HG03066 (cell line): ENCODE measurements at regions not wholly inside any gene's neighbourhood (a gene's known extent, or its start where the extent isn't known, plus 50 kb on each side); places are given as distances from the start of the nearest gene placed in this dataset.

ENCODE experiments used
- ATAC-seq: cut with Tn5 transposase; IDR thresholded peaks from one replicate; pipeline ENCODE4 v1.9.1; 2021; ENCODE audit warnings: low read depth; ENCODE audit not compliant: unreplicated experiment

DNA sequence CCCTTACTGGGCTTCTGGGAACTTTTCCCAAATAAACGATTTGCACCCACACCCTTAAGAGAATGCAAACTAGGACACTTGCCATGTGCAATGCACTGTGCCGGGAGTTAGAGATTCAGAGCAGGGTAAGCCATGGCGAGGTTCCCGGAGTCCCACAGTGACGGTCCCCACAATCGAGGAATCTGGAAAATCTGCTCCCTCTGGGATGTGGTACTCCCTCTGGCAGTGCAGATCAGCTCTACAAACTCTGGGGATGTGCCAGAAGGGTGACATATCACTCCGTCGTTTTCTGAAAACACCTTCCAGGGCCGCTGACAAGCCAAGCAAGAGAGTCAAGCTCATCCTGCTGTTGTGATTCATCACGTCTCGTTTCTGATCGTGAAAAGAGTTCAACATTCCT lies 537.5 kb downstream of the BCOR start:
- no peak for ATAC-seq

DNA sequence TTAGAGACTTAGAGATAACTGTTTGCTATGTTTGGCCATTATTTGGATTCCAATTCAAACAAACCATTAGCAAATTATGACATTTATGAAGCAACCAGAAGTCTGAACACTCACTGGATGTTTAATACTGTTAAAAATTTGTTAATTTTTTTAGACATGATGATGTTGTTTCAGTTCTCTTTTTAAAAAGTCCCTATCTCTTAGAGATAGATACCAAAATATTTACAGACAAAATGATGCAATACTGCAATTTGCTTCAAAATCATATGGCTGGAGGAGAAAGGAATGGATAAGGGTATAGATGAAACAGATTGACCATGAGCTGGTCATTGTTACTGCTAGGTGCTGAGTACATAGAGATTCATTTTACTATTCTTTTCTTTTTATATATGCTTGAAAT lies 534.6 kb downstream of the BCOR start:
- no peak for ATAC-seq

DNA sequence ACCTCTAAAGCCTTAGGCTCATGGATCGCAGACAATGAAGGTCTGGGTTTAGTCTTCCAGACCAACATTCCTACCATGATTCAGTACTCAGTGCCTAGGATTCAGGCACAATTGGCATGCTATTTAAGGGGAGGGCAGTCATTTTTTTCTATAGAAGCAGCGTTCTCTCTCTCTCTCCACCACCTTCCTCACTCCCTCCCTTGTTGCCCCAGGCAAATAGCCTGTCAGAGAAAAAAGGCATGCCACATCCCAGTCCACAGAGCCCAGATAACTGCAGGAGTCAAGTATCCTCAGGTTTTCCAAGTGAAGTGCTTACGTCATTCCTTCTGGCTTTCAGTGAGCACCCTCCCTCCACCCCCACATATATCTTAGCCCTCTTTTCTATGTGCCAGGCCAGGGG lies 533.0 kb downstream of the BCOR start:
- ATAC-seq: no peak

DNA sequence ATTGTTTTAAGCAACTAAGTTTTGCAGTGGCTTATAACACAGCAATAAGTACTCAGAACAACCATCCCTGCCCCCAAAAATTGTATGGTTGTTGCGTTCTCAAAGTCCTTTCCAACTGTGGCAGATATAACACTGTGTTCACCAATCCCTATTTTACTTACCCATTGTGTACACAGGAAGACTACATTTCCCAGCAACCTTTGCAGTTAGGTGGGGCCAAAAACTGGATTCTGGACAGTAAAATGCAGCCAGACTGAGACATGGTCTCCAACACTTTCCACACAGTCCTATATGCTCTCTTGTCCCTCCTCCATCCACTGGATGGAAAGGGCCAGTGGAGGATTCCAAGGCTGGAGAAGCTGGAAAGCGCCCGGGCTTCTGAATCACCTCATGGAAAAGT lies 523.6 kb downstream of the BCOR start:
- no peak for ATAC-seq

DNA sequence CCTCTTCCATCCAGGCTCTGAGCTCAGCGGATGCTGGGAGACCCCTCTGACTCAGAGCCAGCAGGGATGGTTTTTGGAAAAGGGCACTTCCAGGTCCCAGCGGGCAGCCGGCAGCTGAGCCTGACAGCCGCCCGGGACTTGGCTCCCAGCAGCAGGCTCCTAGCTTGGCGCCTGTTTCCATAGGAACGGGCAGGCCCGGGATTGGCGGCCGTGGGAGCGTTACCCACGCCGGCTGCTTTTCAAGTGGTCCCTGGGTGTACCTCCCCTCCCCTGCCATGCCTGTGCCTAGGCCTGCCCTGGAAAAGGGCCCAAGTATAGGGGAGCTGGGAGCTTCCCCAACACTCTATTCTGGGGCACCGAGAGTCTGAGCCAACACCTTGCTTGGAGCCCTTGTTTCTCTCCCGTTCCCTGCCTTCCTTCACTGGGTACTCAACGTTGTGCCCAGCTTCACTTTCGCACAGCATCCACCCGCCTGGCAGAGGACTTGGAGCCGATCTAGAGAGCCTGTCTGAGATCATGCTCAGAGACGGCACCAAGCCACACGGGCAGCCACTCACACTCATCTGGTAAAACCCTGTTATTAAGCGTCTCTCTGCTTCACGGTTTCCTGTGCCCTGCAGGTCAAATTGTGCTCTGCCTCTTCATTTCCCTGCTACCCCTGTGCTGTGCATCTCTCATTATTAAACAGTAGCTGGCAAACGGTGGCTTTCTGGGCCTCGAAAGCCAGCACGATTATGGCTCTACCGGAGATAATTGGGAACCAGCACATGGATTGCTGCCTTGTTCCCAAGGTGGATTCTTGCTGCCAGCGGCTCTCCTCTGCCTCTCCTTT lies 521.5 kb downstream of the BCOR start:
- no peak for ATAC-seq

DNA sequence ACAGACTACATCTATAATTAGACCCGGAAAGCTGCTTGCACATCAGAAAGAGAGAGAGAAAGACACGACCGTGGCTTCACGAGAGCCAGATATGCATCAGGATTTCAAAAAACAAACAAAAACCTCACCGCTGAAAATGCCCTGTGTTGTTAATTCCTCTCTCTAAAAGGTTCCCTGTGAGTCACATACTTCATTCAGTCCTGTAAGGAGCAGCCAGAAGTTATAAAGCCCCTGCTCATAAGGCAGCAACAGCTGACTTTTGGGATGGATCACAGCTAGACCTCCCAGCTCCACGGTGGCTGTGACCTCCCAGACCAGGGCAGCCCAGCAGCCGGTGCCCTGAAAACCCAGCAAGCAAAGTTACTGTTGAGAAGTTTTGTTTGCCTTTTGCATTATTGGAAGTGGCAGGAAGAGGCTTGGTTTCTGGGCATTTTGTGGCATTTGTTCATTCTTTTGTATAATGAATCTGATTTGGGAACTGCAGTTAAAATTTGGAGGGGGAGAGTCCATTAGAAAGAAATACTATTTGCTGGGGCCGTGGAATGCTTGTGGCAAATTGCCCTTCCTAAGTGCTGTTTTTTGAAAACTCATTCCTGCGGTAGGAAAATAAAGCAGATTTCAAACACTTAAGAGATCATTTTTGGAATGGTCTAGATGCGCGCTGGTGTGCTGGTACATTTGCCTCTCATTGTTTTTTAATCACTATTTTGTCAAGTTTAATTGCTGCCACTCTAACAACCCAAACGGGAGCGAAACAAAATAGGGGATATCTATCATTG lies 520.4 kb downstream of the BCOR start:
- ATAC-seq: no peak

DNA sequence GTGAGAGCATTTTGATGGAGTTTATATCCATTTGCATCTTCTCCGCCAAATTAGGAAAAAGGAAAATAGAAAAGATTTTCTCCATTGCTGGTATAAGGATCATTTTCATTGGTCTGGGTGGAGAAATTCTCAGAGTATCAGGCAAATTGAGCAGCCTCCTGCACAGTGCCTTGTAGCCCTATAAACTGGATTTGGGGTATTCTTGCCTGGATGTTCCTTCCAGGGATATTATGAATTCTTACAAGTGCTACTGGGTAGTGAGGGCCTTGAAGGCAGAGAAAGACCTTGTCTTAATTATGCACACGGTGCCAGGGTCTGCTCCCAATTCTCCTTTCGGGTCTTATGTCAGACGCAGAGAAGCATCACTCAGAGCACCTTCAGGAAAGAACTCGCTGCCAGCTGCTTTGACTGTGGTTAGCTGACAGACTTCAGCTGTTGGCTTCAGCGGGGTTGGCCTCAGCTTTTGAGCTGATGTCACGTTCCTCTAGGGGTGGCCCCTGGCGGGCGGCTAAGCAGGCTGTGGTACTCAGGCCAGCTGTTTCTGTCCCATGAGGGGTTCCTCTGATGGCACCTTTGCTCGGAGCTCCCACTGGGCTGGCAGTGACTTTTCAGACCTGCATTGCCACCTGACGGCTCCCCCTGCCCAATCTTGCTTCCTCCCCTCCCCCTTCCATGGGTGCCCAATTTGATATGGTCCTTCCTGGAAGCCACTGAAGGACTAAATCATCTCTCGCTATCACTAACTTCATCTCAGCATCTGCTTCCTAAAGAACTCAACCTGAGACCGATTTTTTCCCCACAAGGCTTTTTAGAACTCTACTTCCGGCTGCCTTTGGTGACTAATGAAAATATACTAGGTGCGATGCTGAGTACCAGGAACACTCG lies 519.5 kb downstream of the BCOR start:
- ATAC-seq: peak; percentile 100

DNA sequence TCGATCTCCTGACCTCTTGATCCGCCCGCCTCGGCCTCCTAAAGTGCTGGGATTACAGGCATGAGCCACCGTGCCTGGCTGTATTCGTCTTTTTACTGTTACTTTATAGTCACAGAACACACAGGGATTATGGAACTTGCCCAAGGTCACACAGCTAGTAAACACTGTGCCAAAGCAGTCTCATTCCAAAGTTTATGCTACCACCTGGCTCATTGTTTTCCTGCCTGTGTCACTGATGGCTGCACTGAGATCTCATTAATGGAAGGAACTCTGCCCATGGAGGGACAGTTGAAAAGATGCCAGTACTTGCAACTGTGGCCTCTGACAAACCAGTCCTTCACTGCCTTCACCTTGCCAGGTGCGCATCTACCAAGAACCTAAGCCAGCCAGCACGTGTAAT lies 517.7 kb downstream of the BCOR start:
- no peak for ATAC-seq

DNA sequence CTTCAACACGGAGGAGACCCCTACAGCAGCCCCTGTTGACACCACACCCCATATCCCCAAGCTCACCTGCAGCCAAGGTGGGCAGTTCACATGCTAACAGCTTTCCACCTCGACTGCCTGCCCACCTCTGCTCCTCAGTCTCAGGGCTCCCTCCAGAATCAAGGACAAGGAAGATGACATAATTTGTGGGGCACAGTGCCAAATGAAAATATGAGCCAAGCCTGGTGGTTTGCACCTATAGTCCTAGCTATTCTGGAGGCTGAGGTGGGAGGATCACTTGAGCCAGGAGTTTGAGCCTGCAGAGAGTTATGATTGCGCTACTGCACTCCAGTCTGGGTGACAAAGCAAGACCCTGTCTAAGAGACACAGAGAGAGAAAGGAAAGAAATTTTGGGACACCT lies 516.3 kb downstream of the BCOR start:
- ATAC-seq: no peak

DNA sequence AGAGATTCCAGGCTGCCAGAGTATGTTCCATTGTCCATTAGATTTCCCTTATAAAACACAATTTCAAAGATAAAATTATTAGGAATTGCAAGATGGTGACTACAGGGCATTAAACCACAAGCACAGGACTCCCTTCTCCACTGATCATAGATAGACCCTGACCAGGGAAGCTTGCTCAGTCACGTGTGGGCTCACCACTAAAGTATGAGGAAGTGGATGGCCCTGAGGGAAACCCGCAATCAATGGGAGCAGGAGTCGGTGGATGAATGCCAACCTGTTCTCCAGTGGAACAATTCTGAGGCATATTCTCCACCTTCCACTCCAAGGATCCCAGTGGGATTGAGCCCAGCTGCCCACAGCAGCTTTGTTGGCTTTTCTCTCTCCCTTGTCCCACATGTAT lies 515.7 kb downstream of the BCOR start:
- no peak for ATAC-seq

DNA sequence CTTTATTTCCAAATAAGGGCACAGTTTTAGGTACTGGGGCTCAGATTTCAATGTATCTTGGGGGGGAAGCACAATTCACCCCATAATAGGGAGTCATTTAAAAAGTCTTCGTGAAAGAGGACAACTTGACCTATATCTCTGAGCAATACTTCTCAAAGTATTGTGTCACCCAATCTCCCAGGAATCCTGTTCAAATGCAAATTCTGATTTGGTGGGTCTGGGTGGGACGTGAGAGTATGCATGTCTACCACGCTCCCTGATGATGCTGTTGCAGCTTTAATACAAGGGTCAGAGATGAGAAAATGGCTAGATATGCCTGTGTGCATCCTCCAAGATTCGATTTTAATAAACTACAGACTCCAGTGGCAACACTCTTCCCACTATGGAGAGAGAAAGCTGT lies 514.8 kb downstream of the BCOR start:
- ATAC-seq: no peak

DNA sequence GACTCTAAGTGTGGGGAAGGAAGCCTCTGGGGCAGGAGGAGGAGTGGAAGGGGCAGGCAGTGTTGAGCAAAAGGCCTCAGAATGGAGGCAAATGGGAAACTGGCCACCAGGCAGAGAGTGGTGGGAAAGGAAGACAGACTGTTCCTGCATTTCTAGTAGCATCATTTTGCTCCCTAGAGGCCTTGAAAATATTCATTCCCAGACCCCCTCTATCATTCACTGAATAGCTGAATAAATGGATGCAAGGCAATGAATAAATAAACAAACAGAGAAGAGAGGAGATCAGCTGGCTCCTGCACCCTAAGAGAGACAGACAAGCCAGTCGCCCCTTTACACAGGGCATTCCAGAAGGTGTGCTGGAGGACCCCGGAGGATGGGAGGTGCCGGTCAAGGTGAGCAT lies 511.9 kb downstream of the BCOR start:
- ATAC-seq: no peak

DNA sequence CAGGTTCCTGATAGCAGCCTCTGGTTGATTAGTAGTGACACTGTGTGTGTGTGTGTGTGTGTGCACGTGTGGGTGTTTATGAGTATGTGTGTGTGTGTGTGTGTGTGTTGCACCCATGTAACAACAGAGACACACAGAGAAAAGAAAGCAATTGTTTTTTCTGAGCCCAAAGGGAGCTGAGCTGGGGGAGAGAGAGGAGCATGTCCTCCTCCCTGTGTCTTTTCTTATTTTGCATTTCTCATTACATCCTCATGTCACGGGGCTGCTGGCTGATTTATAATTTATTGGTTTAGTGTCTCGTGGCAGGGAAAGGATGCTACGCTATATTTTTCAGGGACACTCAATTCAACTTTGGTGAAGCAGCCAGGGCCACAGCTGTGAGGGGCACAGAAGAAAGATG lies 511.4 kb downstream of the BCOR start:
- ATAC-seq: no peak

DNA sequence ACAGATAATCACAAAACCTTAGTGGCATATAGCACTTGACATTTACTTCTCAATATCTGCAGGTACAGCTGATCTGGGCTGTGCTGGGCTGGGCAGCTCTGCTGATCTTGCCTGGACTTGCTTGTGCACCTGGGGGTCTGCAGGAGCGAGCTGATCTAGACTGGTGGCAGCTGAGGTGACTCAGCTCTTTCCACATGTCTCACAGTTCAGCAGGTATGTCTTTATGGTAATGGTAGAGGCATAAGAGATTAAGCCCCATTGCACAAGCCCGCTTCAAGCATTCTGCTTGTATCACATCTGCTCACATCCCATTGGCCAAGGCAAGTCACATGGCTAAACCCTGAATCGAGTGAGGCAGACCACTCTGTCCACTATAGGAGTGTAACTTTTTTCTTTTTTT lies 506.7 kb downstream of the BCOR start:
- ATAC-seq: no peak

DNA sequence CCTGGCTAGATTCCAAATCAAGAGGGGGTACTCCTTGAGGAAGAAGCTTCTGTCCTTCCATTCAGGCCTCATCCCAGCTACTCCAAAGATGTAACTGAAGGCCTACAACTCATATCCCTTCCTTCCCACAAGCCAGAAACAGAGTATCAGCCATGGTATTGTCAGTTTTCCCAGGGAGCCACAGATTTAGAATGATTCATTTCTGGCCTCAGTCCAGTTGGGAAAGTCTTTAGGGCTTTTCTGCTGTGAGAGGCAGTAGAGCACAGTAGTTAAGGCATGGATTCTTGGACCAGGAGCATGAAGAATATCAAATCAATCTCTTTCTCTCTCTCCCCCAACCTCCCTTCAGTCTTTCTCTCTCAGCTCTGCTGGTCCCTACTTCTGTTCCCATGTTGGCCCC lies 505.0 kb downstream of the BCOR start:
- ATAC-seq: no peak

DNA sequence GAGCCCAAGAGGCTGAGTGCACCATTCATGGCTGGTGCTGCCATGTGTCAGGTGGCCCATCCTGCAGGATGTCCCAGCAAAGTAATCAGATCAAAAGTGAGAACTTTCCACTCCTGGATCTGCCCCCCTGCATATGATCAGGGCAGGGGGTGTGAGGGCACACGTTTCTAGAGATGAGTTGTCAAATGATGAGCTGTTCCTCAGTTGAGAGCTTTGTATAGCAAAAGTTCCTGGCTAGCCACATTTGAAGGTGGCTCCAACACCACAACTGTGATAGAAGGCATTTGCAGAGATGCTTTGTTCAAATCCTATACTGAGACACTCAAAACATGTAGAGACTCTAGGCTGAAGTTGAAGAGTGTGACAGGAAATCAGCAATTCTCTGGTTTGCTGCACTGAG lies 501.8 kb downstream of the BCOR start:
- no peak for ATAC-seq

DNA sequence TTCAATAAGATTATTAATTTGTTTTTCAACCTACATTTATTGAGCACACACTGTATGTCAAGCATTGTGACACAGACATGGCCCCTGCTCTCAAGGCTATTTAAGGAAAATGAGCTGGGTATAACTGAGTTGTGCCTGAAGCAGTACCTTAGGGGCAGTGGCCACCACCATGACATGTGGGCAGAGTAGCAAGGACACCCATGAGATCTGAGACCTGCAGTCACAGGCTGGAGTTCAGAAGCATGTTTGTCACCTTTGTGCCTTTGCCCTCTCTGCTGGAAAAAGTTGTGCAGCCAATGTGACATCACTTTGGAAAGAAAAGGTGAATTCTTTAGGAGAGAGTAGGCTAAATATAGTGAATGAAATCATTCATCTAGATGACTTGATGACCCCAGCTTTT lies 501.3 kb downstream of the BCOR start:
- ATAC-seq: no peak

DNA sequence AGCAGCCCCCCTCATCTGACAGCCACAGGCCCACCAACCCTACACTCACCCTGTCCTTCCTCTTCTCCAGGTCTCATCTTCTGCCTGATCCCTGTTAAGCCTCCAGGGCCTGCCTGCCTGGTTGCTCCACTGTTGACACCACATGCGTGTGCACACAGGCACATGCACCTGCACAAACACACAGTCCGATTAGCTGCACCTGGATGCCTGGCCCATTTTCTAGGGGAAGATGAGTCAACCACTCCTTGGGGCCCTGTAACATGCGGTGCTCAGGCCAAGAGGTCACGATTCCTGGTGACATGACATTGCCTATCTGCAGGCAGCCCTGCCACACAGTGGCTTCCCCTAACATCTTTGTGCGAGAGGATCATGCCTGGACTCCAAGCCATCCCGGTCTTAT lies 498.4 kb downstream of the BCOR start:
- ATAC-seq: no peak

DNA sequence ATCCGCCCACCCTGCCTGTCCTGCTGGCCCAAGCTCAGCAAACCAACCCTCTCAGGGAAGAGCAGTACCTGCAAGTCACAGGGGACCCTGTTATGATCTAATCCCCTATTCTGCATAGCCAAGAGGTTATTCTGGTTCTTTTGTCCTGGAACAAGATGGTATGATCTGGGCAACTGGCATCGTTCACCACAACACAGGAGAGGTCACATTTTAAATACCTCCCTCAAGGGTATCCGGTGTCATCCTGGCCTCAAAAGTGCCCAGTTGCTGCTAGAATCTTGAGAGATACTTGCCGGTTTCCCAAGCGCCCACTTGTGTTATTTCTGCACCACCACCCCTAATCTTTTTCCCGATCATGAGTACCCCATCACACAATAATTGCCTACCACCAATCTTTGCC lies 497.5 kb downstream of the BCOR start:
- ATAC-seq: no peak

DNA sequence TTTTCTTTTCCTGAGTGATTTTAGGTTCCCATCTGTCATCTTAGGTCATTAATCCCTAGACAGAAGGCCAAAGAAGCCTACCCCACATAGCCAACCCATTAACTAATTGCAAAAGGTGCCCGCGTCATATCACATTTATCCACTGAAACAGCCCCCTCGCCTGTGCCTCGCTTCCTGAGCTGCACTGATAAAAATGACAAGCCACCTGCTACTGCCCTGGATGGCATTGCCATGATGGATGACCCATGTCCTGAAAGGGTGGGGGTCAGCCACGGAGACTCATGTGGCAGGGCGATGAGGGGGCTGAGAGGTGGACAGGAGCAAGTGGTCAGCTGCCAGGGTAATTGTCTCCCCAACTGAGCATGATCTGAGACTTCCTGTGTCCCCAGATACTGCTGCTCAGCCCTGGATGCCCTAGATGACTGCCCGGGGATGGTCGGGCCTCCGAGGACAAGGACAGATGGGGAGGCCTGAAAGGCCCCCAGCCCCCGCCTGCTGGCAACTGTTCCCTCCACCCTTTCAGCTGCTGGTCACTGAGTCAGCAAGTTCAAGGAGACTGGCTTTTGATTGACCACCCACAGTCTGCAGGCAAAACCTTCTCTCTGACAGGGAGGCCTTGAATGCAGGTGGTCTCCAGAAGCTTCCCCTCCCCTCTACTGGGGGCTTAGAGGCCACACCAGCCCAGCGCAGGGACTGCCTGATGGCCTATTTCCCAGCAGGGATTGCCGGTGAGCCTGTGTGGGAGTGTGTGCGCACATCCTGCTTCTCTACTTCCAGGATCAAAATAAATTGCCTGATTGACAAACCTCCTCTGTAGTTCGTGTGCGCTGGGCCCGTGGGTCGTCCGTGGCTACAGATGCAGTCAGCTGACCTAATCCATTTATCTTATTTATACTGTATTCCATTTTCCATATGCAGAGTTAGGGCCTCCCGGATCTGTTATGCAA lies 496.3 kb downstream of the BCOR start:
- no peak for ATAC-seq
